ENCODE measurements at regions not wholly inside any gene's neighbourhood (a gene's known extent, or its start where the extent isn't known, plus 50 kb on each side); places are given as distances from the start of the nearest gene placed in this dataset.

DNA sequence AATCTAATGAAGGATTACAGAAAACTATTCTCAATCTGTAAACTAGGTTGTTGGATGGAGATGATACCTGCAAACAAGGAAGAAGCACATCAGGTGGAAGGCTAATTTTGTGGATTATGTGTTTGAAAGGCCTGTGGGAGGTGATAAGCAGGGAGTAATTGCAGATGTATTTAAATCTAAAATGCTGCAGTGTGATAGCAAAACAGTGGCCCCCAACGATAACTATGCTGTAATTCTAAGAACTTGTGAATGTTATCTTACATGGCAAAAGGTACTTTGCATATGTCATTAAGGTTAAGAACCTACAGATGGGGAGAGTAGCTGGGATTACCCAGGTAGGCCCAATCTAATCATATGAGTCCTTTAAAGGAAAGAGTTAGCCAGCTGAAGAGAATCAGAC, 164.5 kb upstream of the AHR start:
- no peak for TF ChIP-seq OSR1 (CRISPR knock-in tag; IDR thresholded peaks at IDR 0.05)
- TF ChIP-seq ZFP3 (CRISPR knock-in tag; IDR thresholded peaks at IDR 0.05), result no peak
- TF ChIP-seq ZFP30 (CRISPR knock-in tag; IDR thresholded peaks at IDR 0.05), result no peak
- TF ChIP-seq, protein P1, sequence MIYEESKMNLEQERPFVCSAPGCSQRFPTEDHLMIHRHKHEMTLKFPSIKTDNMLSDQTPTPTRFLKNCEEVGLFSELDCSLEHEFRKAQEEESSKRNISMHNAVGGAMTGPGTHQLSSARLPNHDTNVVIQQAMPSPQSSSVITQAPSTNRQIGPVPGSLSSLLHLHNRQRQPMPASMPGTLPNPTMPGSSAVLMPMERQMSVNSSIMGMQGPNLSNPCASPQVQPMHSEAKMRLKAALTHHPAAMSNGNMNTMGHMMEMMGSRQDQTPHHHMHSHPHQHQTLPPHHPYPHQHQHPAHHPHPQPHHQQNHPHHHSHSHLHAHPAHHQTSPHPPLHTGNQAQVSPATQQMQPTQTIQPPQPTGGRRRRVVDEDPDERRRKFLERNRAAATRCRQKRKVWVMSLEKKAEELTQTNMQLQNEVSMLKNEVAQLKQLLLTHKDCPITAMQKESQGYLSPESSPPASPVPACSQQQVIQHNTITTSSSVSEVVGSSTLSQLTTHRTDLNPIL (CRISPR knock-in tag; IDR thresholded peaks at IDR 0.05; ENCODE audit: low read depth), result no peak
- no peak for TF ChIP-seq CSRNP3 (CRISPR knock-in tag; IDR thresholded peaks at IDR 0.05)
- no peak for TF ChIP-seq ZNF565 (CRISPR knock-in tag; conservative IDR thresholded peaks at IDR 0.05; ENCODE audit: low read depth)
- TF ChIP-seq TCF4 (CRISPR knock-in tag; IDR thresholded peaks at IDR 0.05; ENCODE audit: borderline replicate concordance), result no peak
- no peak for TF ChIP-seq SNAI2 (CRISPR knock-in tag; IDR thresholded peaks at IDR 0.05)
- TF ChIP-seq TOX (CRISPR knock-in tag; IDR thresholded peaks at IDR 0.05; ENCODE audit: borderline replicate concordance), result no peak
- no peak for TF ChIP-seq RARB (CRISPR knock-in tag; IDR thresholded peaks at IDR 0.05)
- no peak for TF ChIP-seq BACH2 (CRISPR knock-in tag; IDR thresholded peaks at IDR 0.05; ENCODE audit: borderline replicate concordance)

Data from SK-N-SH treated with all-trans-retinoic acid at 6 μM for 48 hours (cell line).